HG02623 (cell line): ENCODE measurements at regions not wholly inside any gene's neighbourhood (a gene's known extent, or its start where the extent isn't known, plus 50 kb on each side); places are given as distances from the start of the nearest gene placed in this dataset.
"Not testable (repeated sequence)": the region's sequence is repeated elsewhere in the genome, so short reads cannot be mapped to it uniquely, and the experiment has no call there.

Experiments
- ATAC-seq: cut with Tn5 transposase; IDR thresholded peaks from one replicate; pipeline ENCODE4 v1.9.1; 2021; ENCODE audit warnings: moderate library complexity; ENCODE audit not compliant: unreplicated experiment

- no peak for ATAC-seq
Measured at GRCh38 chr16:17989255-17989654, 347.3 kb downstream of the NPIPA8 start.

GRCh38 chr16:17988839-17989238 lies 347.7 kb downstream of the NPIPA8 start:
- no peak for ATAC-seq

- ATAC-seq = no peak
Measured at GRCh38 chr16:17986991-17987390, 349.5 kb downstream of the NPIPA8 start.

- no peak for ATAC-seq
Measured at GRCh38 chr16:17984810-17985209, 351.7 kb downstream of the NPIPA8 start.

- ATAC-seq = no peak
Measured at GRCh38 chr16:17983847-17984639, 352.5 kb downstream of the NPIPA8 start.

GRCh38 chr16:17983114-17983513 lies 353.4 kb downstream of the NPIPA8 start:
- no peak for ATAC-seq

- no peak for ATAC-seq
Measured at GRCh38 chr16:17977260-17977659, 359.3 kb downstream of the NPIPA8 start.

- ATAC-seq = no peak
Measured at GRCh38 chr16:17972460-17972943, 364.0 kb downstream of the NPIPA8 start.

GRCh38 chr16:17970816-17971331 lies 365.7 kb downstream of the NPIPA8 start:
- no peak for ATAC-seq

- ATAC-seq = no peak
Measured at GRCh38 chr16:17970157-17970765, 366.3 kb downstream of the NPIPA8 start.

- no peak for ATAC-seq
Measured at GRCh38 chr16:17965133-17965900, 371.2 kb downstream of the NPIPA8 start.

- no peak for ATAC-seq
Measured at GRCh38 chr16:17964196-17964595, 372.3 kb downstream of the NPIPA8 start.

GRCh38 chr16:17963185-17963836 lies 373.2 kb downstream of the NPIPA8 start:
- no peak for ATAC-seq

- no peak for ATAC-seq
Measured at GRCh38 chr16:17962726-17963125, 373.8 kb downstream of the NPIPA8 start.

- not testable (repeated sequence) for ATAC-seq
Measured at GRCh38 chr16:17961822-17962221, 374.7 kb downstream of the NPIPA8 start.

- no peak for ATAC-seq
Measured at GRCh38 chr16:17951378-17951777, 385.2 kb downstream of the NPIPA8 start.

GRCh38 chr16:17949982-17950250 lies 386.6 kb downstream of the NPIPA8 start:
- ATAC-seq = no peak

GRCh38 chr16:17949141-17949981 lies 387.2 kb downstream of the NPIPA8 start:
- ATAC-seq = no peak

GRCh38 chr16:17947637-17948036 lies 388.9 kb downstream of the NPIPA8 start:
- ATAC-seq = no peak

GRCh38 chr16:17947165-17947564 lies 389.4 kb downstream of the NPIPA8 start:
- ATAC-seq = no peak
